ENCODE measurements at regions not wholly inside any gene's neighbourhood (a gene's known extent, or its start where the extent isn't known, plus 50 kb on each side); places are given as distances from the start of the nearest gene placed in this dataset.

- in situ Hi-C loops (cut with HindIII; ENCODE audit: low pct_ligation_motif_present, low sequenced_read_pairs), result no loop called here
- no peak overlapping the region for H3K27ac ChIP-seq
- no peak for TF ChIP-seq CTCF (IDR thresholded peaks at IDR 0.05; ENCODE audit: low read depth, low read length, missing control alignments)
Measured at GRCh38 chr6:165015676-165016075, 293.7 kb downstream of the C6orf118 start.

DNA sequence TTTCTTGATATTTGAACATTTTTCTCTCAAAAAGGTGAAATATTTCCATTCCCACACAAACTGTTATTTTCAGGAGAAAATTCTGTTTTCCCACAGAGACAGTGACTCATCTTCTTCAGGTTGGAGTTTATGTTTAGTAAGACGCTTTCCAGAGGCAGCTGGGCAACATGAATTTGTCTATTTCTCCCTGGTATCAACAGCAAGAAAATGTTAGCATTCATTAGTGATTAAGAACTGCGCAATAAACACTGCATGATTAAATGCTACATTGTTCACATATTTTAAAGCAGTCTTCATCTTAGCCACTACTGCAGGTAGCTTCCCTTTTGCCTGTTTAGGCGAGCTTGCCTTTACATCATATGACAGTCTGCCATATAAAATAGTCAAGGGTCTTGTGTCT, 295.7 kb downstream of the C6orf118 start:
- DNase-seq, result no peak
- Histone ChIP-seq H3K36me3 (replicated peaks) (no peaks in the 10 kb centered on the region), H3K27ac (no peak overlapping the region), H3K4me3 (ENCODE audit: low read depth, low read length) (no peak overlapping the region), H3K27me3 (replicated peaks) (no peaks in the 10 kb centered on the region)
- in situ Hi-C loops (cut with HindIII; ENCODE audit: low pct_ligation_motif_present, low sequenced_read_pairs), result no loop called here
- TF ChIP-seq CTCF (IDR thresholded peaks at IDR 0.05; ENCODE audit: low read depth, low read length, missing control alignments), result no peak

More at GRCh38 chr6:165015676-165016075, 293.7 kb downstream of the C6orf118 start:
- no peaks in the 10 kb centered on the region for H3K27me3 ChIP-seq (replicated peaks)
- no peak for DNase-seq
- H3K36me3 ChIP-seq (replicated peaks), result no peaks in the 10 kb centered on the region
- H3K4me3 ChIP-seq (ENCODE audit: low read depth, low read length), result no peak overlapping the region

DNA sequence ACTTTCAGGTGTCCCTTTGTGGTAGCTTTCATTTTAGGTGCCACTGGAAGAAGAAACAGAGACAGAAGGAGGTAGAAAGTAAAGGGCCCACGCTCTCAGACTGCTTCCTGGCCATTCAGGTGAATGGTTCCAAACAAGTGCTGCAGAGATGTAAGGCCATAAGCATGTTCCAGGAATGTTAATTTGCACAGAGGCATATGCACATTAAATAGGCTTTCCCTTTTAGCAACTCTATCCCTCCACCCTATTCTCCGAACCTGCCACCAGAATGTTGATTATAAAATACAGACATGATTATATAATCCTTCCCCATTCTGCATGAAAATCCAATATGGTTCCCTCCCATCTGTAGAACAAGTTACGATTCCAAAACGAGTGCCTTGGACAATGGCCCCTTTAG, 297.2 kb downstream of the C6orf118 start:
- H3K27me3 ChIP-seq (replicated peaks), result no peaks in the 10 kb centered on the region
- H3K36me3 ChIP-seq (replicated peaks), result no peaks in the 10 kb centered on the region
- no peak for TF ChIP-seq CTCF (IDR thresholded peaks at IDR 0.05; ENCODE audit: low read depth, low read length, missing control alignments)
- no peak overlapping the region for H3K27ac ChIP-seq
- in situ Hi-C loops (cut with HindIII; ENCODE audit: low pct_ligation_motif_present, low sequenced_read_pairs), result no loop called here
- no peak for DNase-seq
- H3K4me3 ChIP-seq (ENCODE audit: low read depth, low read length), result no peak overlapping the region

DNA sequence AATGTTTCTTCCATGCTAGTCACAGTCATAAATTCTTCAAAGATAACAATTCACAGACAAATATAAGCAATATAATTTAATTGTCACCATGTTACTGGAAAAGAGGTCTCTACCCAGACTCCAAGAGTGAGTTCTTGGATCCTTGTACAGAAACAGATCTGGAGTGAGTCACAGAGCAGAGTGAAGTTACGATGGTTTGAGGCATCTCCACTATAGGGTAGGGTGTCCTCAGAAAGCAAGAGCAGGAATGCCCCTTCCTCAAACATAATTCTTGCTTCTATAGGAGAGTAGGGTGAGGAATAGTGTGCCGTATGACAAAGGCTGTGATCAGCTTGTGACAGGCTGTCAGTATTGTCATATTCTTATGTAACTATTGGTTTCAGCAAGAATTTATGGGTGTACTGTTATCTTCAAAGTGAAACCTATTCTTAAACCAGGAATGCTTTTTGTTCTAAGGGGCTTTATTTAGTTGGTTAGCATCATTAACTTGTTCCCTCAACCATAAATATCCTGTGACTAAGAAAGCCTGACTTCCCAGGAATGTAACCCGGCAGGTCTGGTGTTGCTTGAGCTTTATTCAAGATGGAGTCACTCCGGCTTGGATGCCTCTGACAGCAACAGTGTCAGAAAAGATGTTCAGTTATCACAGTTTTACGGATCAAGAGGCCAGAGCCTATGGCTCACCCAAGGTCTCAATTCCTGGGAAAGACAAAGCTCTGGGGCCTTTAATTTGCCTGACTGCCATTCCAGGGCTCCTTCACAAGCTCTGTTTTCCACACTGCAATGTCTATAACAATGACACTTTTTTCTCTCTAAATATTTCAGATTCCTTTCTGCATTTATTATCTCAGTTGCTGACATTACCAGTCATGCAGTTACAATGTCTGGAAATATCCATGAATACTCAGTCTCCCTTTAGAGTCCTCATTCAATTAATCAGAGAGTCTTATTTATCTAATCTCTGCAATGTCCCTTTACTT, 298.6 kb downstream of the C6orf118 start:
- Histone ChIP-seq H3K36me3 (replicated peaks) (no peaks in the 10 kb centered on the region), H3K27ac (no peak overlapping the region), H3K27me3 (replicated peaks) (no peaks in the 10 kb centered on the region), H3K4me3 (ENCODE audit: low read depth, low read length) (no peak overlapping the region)
- no peak for TF ChIP-seq CTCF (IDR thresholded peaks at IDR 0.05; ENCODE audit: low read depth, low read length, missing control alignments)
- DNase-seq, result peak; percentile 9
- in situ Hi-C loops (cut with HindIII; ENCODE audit: low pct_ligation_motif_present, low sequenced_read_pairs), result no loop called here

DNA sequence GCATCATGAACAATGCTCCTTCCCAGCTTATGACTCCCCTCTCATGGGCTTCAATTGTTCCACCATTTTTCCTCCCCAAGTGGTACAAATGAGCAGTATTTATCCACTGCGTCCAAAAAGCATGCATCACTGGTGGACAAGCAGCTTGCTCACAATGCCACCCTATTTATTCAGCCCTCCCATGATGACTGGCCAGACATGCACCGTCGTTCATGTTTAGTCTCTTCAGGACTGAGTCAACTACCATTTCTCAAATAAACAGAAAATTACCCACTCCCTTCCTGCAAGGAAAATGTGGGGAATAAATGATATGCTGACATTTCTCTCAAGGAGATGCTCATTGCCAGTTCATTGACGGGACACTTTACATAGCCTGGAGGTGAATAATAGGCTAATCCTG, 300.4 kb downstream of the C6orf118 start:
- H3K4me3 ChIP-seq (ENCODE audit: low read depth, low read length), result no peak overlapping the region
- in situ Hi-C loops (cut with HindIII; ENCODE audit: low pct_ligation_motif_present, low sequenced_read_pairs), result no loop called here

More for the DNA sequence above, 300.4 kb downstream of the C6orf118 start:
- Histone ChIP-seq H3K27me3 (replicated peaks) (no peaks in the 10 kb centered on the region), H3K27ac (no peak overlapping the region), H3K36me3 (replicated peaks) (no peaks in the 10 kb centered on the region)
- DNase-seq, result no peak
- TF ChIP-seq CTCF (IDR thresholded peaks at IDR 0.05; ENCODE audit: low read depth, low read length, missing control alignments), result no peak

Measured in brain microvascular endothelial cell (primary cell).